OCI-LY7 (cell line): ENCODE measurements at regions not wholly inside any gene's neighbourhood (a gene's known extent, or its start where the extent isn't known, plus 50 kb on each side); places are given as distances from the start of the nearest gene placed in this dataset.
A peak's percentile ranks its signal among the peaks of the same experiment; 100 is the strongest.

Experiments used
- BruUV-seq: library from RNA; stranded (reverse); fragments of 400-500 nt; replicated peaks from 2 replicates; lab custom pipeline; 2021; lab: Mats Ljungman, UMichigan
- CTCF ChIA-PET: fragments of 300-600 bp; sonication (Branson Sonifier 250); formaldehyde crosslinking; loops from one replicate; lab custom pipeline; 2022; ENCODE audit warnings: antibody characterized with exemption; ENCODE audit not compliant: unreplicated experiment; lab: Charles Lee
- POLR2A ChIA-PET: fragments of 300-600 bp; sonication (Branson Sonifier 250); formaldehyde crosslinking; loops from one replicate; lab custom pipeline; 2022; ENCODE audit warnings: antibody characterized with exemption; lab: Charles Lee
- DNase-seq: peaks from one replicate; pipeline ENCODE4 v3.0.0-alpha.2; 2015; ENCODE audit warnings: low spot score
- H2AFZ ChIP-seq: fragments of 200-600 bp; sonication (generic), shearing (Covaris generic); 2 replicates; pipeline ENCODE4 v1.6.1; 2014; ENCODE audit warnings: mild to moderate bottlenecking, antibody characterized with exemption, low read length, moderate library complexity
- H3K27ac ChIP-seq: fragments of 200-600 bp; sonication (generic); 2 replicates; pipeline ENCODE4 v1.5.1; 2014; ENCODE audit warnings: mixed run types, low read depth, mild to moderate bottlenecking, moderate library complexity, low read length, inconsistent platforms; ENCODE audit not compliant: poor library complexity, severe bottlenecking
- H3K36me3 ChIP-seq: fragments of 200-600 bp; sonication (generic); 2 replicates; pipeline ENCODE4 v1.6.1; 2014; ENCODE audit warnings: mild to moderate bottlenecking, antibody characterized with exemption, low read length, moderate library complexity, mixed read lengths; ENCODE audit not compliant: insufficient read depth
- H3K4me1 ChIP-seq: fragments of 200-600 bp; sonication (generic); 2 replicates; pipeline ENCODE4 v1.5.1; 2014; ENCODE audit warnings: mild to moderate bottlenecking, low read length; ENCODE audit not compliant: insufficient read depth, poor library complexity, severe bottlenecking
- H3K4me2 ChIP-seq: fragments of 200-600 bp; sonication (generic); 2 replicates; pipeline ENCODE4 v1.6.1; 2014; ENCODE audit warnings: mild to moderate bottlenecking, low read length
- H3K4me3 ChIP-seq: fragments of 200-600 bp; sonication (generic); 2 replicates; pipeline ENCODE4 v1.5.1; 2014; ENCODE audit warnings: mild to moderate bottlenecking, low read depth, low read length; ENCODE audit not compliant: poor library complexity, severe bottlenecking
- H3K79me2 ChIP-seq: fragments of 200-600 bp; sonication (generic); 2 replicates; pipeline ENCODE4 v1.6.1; 2016; ENCODE audit warnings: low read depth, mild to moderate bottlenecking, low read length, moderate library complexity, mixed read lengths; ENCODE audit not compliant: insufficient read depth
- H3K9me2 ChIP-seq: fragments of 200-600 bp; sonication (generic); 2 replicates; pipeline ENCODE4 v1.6.1; 2016; ENCODE audit warnings: mild to moderate bottlenecking, low read length, mixed read lengths; ENCODE audit not compliant: insufficient read depth
- H3K9me3 ChIP-seq: fragments of 200-600 bp; sonication (generic); 2 replicates; pipeline ENCODE4 v1.6.1; 2014; ENCODE audit warnings: mild to moderate bottlenecking, mixed run types, low read length, mixed read lengths
- H4K20me1 ChIP-seq: fragments of 200-600 bp; sonication (generic); 2 replicates; pipeline ENCODE4 v1.6.1; 2014; ENCODE audit warnings: mild to moderate bottlenecking, antibody characterized with exemption, low read length, moderate library complexity, mixed read lengths; ENCODE audit not compliant: insufficient read depth
- CTCF ChIP-seq: fragments of 200-600 bp; sonication (generic); conservative IDR thresholded peaks from 2 replicates; pipeline ENCODE4 v1.5.1; 2014; ENCODE audit warnings: mild to moderate bottlenecking, antibody characterized with exemption, low read length, moderate library complexity, mixed read lengths
- EZH2phosphoT487 ChIP-seq: fragments of 200-600 bp; sonication (generic); IDR thresholded peaks from 2 replicates; pipeline ENCODE4 v1.6.1; 2018; ENCODE audit warnings: low read depth, borderline replicate concordance, mild to moderate bottlenecking, mixed run types, antibody characterized with exemption, low read length, moderate library complexity, mixed read lengths
- intact Hi-C: fragments of 100-400 bp; cut with micrococcal nuclease; formaldehyde crosslinking; loops from one replicate; pipeline ENCODE4 v1.10.0; 2022; ENCODE audit not compliant: unreplicated experiment

GRCh38 chr22:42328130-42328783 is 57.8 kb upstream of the TCF20 start:
- no TSS peak for BruUV-seq
- H3K4me2 ChIP-seq, result no peak overlapping the region
- H3K4me1 ChIP-seq, result peaks cover 30% of the 10 kb centered on the region
- intact Hi-C loops, result no loop called here
- no peak overlapping the region for H2AFZ ChIP-seq
- H4K20me1 ChIP-seq, result no peaks in the 10 kb centered on the region
- no peaks in the 10 kb centered on the region for H3K9me3 ChIP-seq
- TF ChIP-seq CTCF (no peak), EZH2phosphoT487 (no peak)
- no peak overlapping the region for H3K4me3 ChIP-seq
- no peak for DNase-seq
- no peak overlapping the region for H3K27ac ChIP-seq
- no peaks in the 10 kb centered on the region for H3K79me2 ChIP-seq
- H3K36me3 ChIP-seq, result no peaks in the 10 kb centered on the region
- no peaks in the 10 kb centered on the region for H3K9me2 ChIP-seq
- ChIA-PET CTCF (no interaction called here), POLR2A (no interaction called here)

DNA sequence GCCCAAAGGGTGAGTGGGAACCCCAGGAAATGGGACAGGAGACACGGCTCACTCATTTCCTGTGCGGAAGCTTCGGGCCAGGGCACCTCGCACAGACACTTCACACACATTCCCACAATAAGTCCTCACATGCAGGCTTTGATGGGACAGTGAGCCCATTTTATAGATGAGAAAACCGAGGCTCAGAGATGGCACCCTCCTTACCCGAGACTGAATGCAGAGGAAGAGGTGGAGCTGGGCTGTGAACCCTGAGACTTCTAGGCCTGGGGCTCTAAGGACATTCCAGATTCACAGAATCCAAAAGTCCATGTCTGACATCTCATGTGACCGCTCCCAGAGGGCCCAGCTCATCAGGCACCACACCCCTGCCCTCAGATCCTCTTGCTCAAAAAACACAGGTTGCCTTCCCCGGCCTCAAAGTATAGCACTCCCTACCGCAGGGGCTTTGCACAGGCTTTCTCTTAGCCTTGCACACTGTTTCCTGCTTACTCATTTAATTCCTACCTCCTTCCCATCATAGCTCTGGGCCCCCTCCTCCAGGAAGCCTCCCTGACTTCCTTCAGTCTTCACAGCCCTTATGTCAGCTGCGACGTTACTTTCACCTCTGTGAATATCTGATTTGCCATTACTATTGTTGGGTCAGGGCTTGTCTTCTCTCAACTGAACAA is 57.1 kb upstream of the TCF20 start:
- TF ChIP-seq EZH2phosphoT487 (no peak), CTCF (no peak)
- peak; percentile 31 for DNase-seq
- intact Hi-C loops, result no loop called here
- CTCF ChIA-PET, result no interaction called here
- Histone ChIP-seq H3K4me3 (no peak overlapping the region), H3K9me2 (no peaks in the 10 kb centered on the region), H3K36me3 (no peaks in the 10 kb centered on the region), H2AFZ (no peak overlapping the region), H3K27ac (no peak overlapping the region), H4K20me1 (no peaks in the 10 kb centered on the region), H3K9me3 (no peaks in the 10 kb centered on the region), H3K4me1 (peaks cover 30% of the 10 kb centered on the region), H3K4me2 (peak overlapping the region; percentile 46), H3K79me2 (no peaks in the 10 kb centered on the region)
- POLR2A ChIA-PET, result no interaction called here
- no TSS peak for BruUV-seq

DNA sequence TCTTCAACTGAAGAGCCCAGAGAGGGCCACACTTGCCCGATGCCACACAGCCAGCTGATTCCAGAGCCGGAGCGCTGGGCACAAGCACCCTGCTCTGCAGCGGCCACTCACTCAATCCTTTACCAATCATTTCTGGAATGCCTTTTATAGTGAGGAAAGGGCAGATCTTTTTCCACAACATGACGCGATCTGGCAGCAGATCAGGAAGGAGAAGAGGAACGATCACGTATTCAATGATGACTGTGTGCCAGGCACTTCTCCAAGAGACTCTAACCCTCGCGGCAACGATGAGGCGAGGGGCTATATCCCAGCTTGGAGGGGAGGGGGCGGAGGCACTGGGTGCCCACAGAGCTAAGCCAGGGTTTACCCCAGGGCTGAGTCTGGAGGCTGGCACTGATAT is 56.3 kb upstream of the TCF20 start:
- no TSS peak for BruUV-seq
- no peak for DNase-seq
- no peak overlapping the region for H3K4me3 ChIP-seq
- TF ChIP-seq EZH2phosphoT487 (no peak), CTCF (no peak)
- H4K20me1 ChIP-seq, result no peaks in the 10 kb centered on the region
- no peaks in the 10 kb centered on the region for H3K9me2 ChIP-seq
- H3K36me3 ChIP-seq, result no peaks in the 10 kb centered on the region
- ChIA-PET CTCF (no interaction called here), POLR2A (no interaction called here)
- H3K79me2 ChIP-seq, result no peaks in the 10 kb centered on the region
- no peak overlapping the region for H3K27ac ChIP-seq
- H2AFZ ChIP-seq, result no peak overlapping the region
- H3K4me1 ChIP-seq, result peaks cover 30% of the 10 kb centered on the region
- intact Hi-C loops, result no loop called here
- H3K9me3 ChIP-seq, result no peaks in the 10 kb centered on the region
- peak overlapping the region; percentile 46 for H3K4me2 ChIP-seq
